HUES48 (cell line): ENCODE measurements at regions not wholly inside any gene's neighbourhood (a gene's known extent, or its start where the extent isn't known, plus 50 kb on each side); places are given as distances from the start of the nearest gene placed in this dataset.

Experiments
- H3K27ac ChIP-seq: one replicate; pipeline ENCODE4 v1.7.0; 2013; ENCODE audit warnings: low read depth, low read length, inconsistent platforms
- H3K27me3 ChIP-seq: 2 replicates; pipeline ENCODE4 v1.6.1; 2013; ENCODE audit warnings: mild to moderate bottlenecking, low read length; ENCODE audit not compliant: control insufficient read depth, insufficient read depth
- H3K36me3 ChIP-seq: 2 replicates; pipeline ENCODE4 v1.6.1; 2013; ENCODE audit warnings: low read length; ENCODE audit not compliant: control insufficient read depth, insufficient read depth
- H3K4me1 ChIP-seq: 2 replicates; pipeline ENCODE4 v1.6.1; 2013; ENCODE audit warnings: mild to moderate bottlenecking, low read length; ENCODE audit not compliant: control insufficient read depth, insufficient read depth
- H3K4me3 ChIP-seq: 2 replicates; pipeline ENCODE4 v1.5.1; 2013; ENCODE audit warnings: mild to moderate bottlenecking, low read depth, low read length
- H3K9ac ChIP-seq: 2 replicates; pipeline ENCODE4 v1.6.1; 2013; ENCODE audit warnings: mild to moderate bottlenecking, low read depth, low read length, moderate library complexity
- H3K9me3 ChIP-seq: 2 replicates; pipeline ENCODE4 v1.6.1; 2013; ENCODE audit warnings: low read length; ENCODE audit not compliant: control insufficient read depth, insufficient read depth

DNA sequence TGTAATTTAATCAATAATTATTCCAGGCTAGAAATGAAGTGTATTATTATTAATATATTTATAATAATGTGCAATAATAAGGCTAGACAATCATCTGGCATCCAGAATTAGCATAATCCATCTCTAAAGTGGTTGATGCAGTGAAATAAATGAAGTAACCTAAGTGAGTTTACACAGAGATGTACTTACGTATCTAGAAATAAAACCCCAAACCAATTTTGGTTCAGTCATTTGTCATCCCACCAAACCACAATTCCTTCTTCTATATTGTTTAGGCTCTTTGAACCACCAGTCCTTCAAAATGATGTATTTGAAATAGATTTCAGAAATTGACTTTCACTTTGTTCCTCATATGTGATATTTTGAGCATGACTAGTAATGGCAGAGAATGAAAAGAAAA, 247.6 kb upstream of the MIR17HG start:
- no peak overlapping the region for H3K4me3 ChIP-seq
- no peak overlapping the region for H3K9ac ChIP-seq
- no peaks in the 10 kb centered on the region for H3K36me3 ChIP-seq
- H3K27me3 ChIP-seq: no peaks in the 10 kb centered on the region
- H3K4me1 ChIP-seq: no peaks in the 10 kb centered on the region
- H3K27ac ChIP-seq: no peak overlapping the region
- H3K9me3 ChIP-seq: no peaks in the 10 kb centered on the region

- H3K27me3 ChIP-seq: no peaks in the 10 kb centered on the region
- H3K4me3 ChIP-seq: no peak overlapping the region
- H3K4me1 ChIP-seq: no peaks in the 10 kb centered on the region
- no peaks in the 10 kb centered on the region for H3K36me3 ChIP-seq
- H3K27ac ChIP-seq: no peak overlapping the region
- no peak overlapping the region for H3K9ac ChIP-seq
- no peaks in the 10 kb centered on the region for H3K9me3 ChIP-seq
Observed at GRCh38 chr13:91100944-91101343, 246.5 kb upstream of the MIR17HG start.

DNA sequence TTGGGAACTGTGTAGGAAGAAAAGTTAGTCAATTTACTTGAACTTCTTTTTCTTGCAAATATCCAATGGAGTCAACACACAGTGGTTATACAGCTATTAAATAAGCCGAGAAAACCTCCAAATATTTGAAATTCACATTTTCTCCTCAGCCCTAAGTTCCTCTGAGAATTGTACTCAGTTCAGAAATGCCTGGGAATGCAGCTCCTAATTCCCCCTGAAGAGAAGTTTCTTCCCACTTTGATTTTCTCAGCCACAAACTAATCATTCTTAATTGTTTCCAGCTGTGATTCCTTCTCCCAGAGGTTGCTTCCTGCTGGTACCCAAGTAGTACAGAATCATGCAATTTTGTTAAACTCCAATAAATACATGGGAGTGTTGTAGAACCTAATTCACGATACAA, 246.1 kb upstream of the MIR17HG start:
- H3K27me3 ChIP-seq: no peaks in the 10 kb centered on the region
- H3K4me1 ChIP-seq: no peaks in the 10 kb centered on the region
- H3K4me3 ChIP-seq: no peak overlapping the region
- H3K36me3 ChIP-seq: no peaks in the 10 kb centered on the region
- H3K9me3 ChIP-seq: no peaks in the 10 kb centered on the region
- no peak overlapping the region for H3K27ac ChIP-seq
- H3K9ac ChIP-seq: no peak overlapping the region

DNA sequence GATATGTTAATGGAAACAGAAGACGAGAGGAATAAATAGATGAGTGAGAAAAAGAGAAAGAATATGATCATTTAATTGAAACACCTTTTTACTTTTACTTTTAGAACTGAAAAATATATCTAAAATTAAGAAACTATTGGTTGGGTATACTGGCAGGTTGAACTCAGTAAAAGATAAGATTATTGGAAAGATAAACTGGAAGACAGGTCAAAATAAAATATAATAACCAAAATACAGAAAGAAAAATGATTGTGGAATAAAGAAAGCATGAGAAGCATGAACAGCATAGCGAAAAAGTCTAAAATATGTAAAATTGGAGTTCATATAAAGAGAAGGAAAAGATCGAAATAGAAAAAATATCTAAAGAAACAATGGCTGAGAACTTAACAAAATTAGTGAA, 242.2 kb upstream of the MIR17HG start:
- H3K27ac ChIP-seq: no peak overlapping the region
- no peaks in the 10 kb centered on the region for H3K36me3 ChIP-seq
- H3K9me3 ChIP-seq: no peaks in the 10 kb centered on the region
- H3K9ac ChIP-seq: no peak overlapping the region
- H3K4me3 ChIP-seq: no peak overlapping the region
- H3K4me1 ChIP-seq: no peaks in the 10 kb centered on the region
- no peaks in the 10 kb centered on the region for H3K27me3 ChIP-seq

- Histone ChIP-seq H3K9ac (no peak overlapping the region), H3K27me3 (no peaks in the 10 kb centered on the region), H3K27ac (no peak overlapping the region), H3K36me3 (no peaks in the 10 kb centered on the region), H3K4me1 (no peaks in the 10 kb centered on the region), H3K9me3 (no peaks in the 10 kb centered on the region), H3K4me3 (no peak overlapping the region)
Observed at GRCh38 chr13:91106565-91106964, 240.9 kb upstream of the MIR17HG start.

GRCh38 chr13:91108315-91108714, 239.2 kb upstream of the MIR17HG start:
- Histone ChIP-seq H3K4me3 (no peak overlapping the region), H3K27ac (no peak overlapping the region), H3K9ac (no peak overlapping the region), H3K9me3 (no peaks in the 10 kb centered on the region), H3K4me1 (no peaks in the 10 kb centered on the region), H3K36me3 (no peaks in the 10 kb centered on the region), H3K27me3 (no peaks in the 10 kb centered on the region)

DNA sequence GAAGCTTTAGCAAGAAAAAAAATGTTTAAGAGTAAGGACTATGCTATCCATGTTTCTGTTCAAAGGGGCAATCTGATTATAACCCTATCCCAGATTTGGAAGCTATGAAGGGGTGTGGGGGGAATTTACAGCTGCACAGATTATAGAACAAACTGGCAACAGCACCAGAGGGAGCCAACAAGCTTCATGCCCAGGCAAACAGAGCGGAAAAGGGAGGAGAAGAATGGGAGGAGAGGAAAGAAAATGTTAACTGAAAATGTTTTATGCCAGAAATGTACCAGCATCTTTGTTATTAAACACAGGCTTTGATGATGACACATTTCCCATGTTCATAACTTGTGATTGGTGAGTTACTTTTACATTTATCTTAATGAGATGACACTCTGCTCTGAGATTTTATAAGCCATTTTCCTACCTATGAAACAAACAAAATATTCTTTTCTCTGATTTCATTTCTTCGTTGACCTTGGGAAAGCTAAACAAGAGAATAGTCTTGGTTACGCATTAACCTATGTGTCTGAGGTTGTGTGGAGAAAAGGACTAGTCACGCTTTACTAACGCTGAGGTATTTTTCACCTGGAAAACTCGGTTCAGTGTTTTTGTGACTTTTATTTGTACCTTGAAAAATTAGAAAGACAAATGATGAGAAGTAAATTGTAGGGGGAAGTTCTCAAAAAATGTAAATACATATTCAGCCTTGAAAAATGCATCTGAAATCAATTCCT, 235.8 kb upstream of the MIR17HG start:
- Histone ChIP-seq H3K27ac (no peak overlapping the region), H3K9ac (no peak overlapping the region), H3K36me3 (no peaks in the 10 kb centered on the region), H3K27me3 (no peaks in the 10 kb centered on the region), H3K4me1 (no peaks in the 10 kb centered on the region), H3K4me3 (no peak overlapping the region), H3K9me3 (no peaks in the 10 kb centered on the region)

DNA sequence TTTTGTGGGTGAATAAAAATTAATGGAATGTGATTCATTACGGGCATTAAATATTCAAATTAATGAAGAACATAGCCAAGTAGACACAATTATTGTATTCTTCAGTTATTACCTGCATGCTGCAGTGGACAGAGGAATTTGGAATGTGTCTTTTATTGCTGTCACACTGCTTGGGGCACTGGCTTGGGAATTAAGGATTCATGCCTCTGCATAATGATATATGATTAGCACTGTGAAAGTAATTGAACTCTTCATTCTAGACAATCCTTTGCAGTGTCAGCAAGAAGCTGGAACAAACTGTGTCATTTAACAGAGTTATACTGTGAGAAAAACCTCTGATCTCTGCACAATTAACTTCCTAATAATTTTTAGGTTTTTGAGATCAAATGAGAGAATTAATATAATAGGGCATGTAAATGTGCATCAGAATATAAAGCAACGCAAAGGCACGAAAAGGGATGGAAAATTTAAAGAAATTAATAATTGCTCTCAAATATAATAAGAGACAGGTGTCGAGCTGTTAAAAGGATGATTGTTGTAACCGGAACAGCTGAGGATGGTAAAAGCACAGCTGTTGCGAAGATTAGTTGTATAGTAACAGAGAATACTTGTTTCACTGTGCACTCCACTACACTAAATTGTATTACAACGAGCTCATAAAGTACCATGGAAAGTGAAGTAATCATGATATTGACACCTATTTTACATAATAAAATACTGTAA, 235.1 kb upstream of the MIR17HG start:
- Histone ChIP-seq H3K9ac (no peak overlapping the region), H3K9me3 (no peaks in the 10 kb centered on the region), H3K4me3 (no peak overlapping the region), H3K4me1 (no peaks in the 10 kb centered on the region), H3K27ac (no peak overlapping the region), H3K36me3 (no peaks in the 10 kb centered on the region), H3K27me3 (no peaks in the 10 kb centered on the region)

- Histone ChIP-seq H3K9ac (no peak overlapping the region), H3K4me1 (no peaks in the 10 kb centered on the region), H3K27ac (no peak overlapping the region), H3K27me3 (no peaks in the 10 kb centered on the region), H3K4me3 (no peak overlapping the region), H3K36me3 (no peaks in the 10 kb centered on the region), H3K9me3 (no peaks in the 10 kb centered on the region)
Observed at GRCh38 chr13:91112924-91113277, 234.6 kb upstream of the MIR17HG start.

DNA sequence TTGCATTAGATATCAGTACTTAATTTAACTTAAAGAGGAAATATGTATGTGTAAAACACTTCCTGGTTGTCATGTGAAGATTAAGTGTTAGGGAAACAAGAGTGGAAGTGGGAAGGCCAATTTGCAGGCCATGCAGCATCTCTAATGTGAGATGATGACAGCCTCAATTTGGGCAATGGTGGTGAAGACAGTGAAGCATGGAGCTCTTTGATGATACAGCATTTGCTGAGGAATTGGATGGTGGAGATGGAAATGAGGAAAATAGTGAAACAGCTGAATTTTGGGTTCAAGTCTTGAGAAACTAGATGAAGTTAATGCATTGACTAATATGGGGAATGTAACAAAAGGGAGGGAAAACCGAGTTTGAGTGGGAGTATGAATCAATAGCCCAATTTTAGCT, 231.7 kb upstream of the MIR17HG start:
- no peaks in the 10 kb centered on the region for H3K9me3 ChIP-seq
- H3K27me3 ChIP-seq: no peaks in the 10 kb centered on the region
- H3K9ac ChIP-seq: no peak overlapping the region
- no peak overlapping the region for H3K4me3 ChIP-seq
- H3K4me1 ChIP-seq: no peaks in the 10 kb centered on the region
- no peak overlapping the region for H3K27ac ChIP-seq
- H3K36me3 ChIP-seq: no peaks in the 10 kb centered on the region

DNA sequence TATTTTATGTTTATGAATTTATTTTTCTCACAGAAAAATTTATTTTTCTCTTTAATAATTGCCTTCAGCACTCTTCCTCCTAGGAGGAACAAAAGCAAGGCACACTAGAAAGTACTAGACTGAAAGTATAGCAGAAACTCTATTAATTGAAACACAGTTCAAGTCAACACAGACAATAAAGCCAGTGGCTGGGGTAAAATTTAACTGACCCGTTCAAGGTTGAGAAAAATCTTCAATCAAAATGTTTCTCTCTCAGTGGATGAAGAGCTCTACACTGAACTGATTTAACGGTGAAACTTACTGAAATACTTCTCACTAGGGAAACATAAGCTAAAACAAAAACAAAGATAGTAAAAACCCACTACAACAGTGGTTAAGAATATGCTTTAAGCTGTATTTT, 230.1 kb upstream of the MIR17HG start:
- Histone ChIP-seq H3K9ac (no peak overlapping the region), H3K27me3 (no peaks in the 10 kb centered on the region), H3K36me3 (no peaks in the 10 kb centered on the region), H3K4me1 (no peaks in the 10 kb centered on the region), H3K27ac (no peak overlapping the region), H3K9me3 (no peaks in the 10 kb centered on the region), H3K4me3 (no peak overlapping the region)
